Gastrocnemius medialis (tissue), 4 donors: ENCODE measurements at regions not wholly inside any gene's neighbourhood (a gene's known extent, or its start where the extent isn't known, plus 50 kb on each side); places are given as distances from the start of the nearest gene placed in this dataset.

ENCODE experiments used
- POLR2A ChIP-seq, 2 donors: fragments of 450-650 bp; IDR thresholded peaks; one replicate each; pipeline ENCODE4 v1.6.1; 2017; ENCODE audit warnings: antibody characterized with exemption in 2 of 2, mild to moderate bottlenecking in 2 of 2, moderate library complexity in 2 of 2
- TF ChIP-seq, protein P1 (sequence below), 5 experiments: fragments of 450-650 bp in 3 of 5; fragments of 200-600 bp in 2 of 5; sonication (generic) in 2 of 5; IDR thresholded peaks in 4 of 5; conservative IDR thresholded peaks in 1 of 5; 1 replicate in 4 of 5; 2 replicates in 1 of 5; pipeline ENCODE4 v1.5.1; 2016 to 2019; ENCODE audit warnings: antibody characterized with exemption in 5 of 5, mild to moderate bottlenecking in 3 of 5, moderate library complexity in 3 of 5

- TF ChIP-seq POLR2A (IDR thresholded peaks at IDR 0.05), result no peak
- TF ChIP-seq, protein P1, sequence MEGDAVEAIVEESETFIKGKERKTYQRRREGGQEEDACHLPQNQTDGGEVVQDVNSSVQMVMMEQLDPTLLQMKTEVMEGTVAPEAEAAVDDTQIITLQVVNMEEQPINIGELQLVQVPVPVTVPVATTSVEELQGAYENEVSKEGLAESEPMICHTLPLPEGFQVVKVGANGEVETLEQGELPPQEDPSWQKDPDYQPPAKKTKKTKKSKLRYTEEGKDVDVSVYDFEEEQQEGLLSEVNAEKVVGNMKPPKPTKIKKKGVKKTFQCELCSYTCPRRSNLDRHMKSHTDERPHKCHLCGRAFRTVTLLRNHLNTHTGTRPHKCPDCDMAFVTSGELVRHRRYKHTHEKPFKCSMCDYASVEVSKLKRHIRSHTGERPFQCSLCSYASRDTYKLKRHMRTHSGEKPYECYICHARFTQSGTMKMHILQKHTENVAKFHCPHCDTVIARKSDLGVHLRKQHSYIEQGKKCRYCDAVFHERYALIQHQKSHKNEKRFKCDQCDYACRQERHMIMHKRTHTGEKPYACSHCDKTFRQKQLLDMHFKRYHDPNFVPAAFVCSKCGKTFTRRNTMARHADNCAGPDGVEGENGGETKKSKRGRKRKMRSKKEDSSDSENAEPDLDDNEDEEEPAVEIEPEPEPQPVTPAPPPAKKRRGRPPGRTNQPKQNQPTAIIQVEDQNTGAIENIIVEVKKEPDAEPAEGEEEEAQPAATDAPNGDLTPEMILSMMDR (IDR thresholded peaks at IDR 0.05 in 4 of 5, conservative IDR thresholded peaks at IDR 0.05 in 1 of 5), result no peak
These were observed 637.2 kb downstream of the DCDC2C start for GRCh38 chr2:4340536-4340935.
